Retina (tissue), 1 donor: ENCODE measurements at regions not wholly inside any gene's neighbourhood (a gene's known extent, or its start where the extent isn't known, plus 50 kb on each side); places are given as distances from the start of the nearest gene placed in this dataset.

ENCODE experiments used
- DNase-seq: peaks from one replicate; pipeline ENCODE4 v3.0.0-alpha.2; 2016

DNA sequence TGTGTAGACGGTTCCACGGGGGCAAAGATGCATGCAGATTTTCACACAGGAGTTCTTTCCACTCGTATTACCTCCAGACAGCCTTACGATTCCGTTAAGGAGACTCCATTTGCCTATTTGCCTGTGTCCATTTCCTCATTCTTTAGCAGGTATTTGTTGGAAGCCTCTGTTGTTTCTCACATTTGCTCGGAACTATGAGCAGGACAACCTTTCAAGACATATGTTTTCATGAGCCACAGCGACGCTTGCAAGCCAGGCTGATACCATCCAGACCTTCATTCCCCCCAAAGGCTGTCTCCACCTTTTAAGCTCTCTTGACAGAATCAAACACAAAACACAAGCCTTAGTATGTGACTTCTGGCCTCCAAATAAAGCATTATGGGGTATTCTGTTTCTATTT lies 57.6 kb upstream of the NEDD9 start:
- no peak for DNase-seq

DNA sequence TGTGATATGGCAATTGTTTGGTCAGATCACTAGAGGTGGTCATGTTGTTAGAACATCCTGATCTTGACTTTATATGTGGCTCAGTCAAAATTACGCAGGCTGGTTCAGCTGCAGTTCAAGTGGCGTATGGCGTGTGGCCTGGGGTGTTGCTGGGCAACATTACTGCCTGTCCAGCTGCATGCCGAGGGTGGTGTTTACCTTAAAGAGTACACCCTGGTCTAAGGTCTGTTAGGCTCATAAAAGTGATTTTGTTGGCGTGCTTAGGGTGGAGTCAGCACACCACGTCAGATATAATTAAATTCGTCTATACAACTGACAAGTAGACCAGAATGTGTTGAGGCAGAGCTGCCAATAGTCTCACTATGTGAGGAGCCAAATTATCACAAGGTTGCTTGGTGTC lies 55.6 kb upstream of the NEDD9 start:
- DNase-seq, result no peak

GRCh38 chr6:11284996-11285395 lies 52.5 kb upstream of the NEDD9 start:
- DNase-seq, result no peak

DNA sequence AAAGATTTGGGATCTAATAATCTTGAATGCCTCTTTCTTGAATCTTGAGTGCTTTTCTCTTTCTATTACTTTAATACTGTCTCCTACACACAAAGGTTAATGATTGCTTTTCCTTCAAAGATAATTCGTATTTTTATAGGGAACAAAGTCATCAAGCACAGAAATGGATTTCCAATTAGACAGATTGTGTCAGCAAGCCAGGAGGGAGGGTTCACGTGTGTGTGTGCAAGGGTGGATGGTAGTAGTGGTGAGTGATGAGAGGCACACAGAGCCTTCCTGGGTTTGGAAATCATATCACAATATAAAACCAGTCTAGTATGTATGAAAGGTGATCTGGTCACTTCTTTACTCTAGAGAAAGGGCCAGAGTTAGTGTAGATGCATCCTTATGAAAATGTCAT lies 51.2 kb upstream of the NEDD9 start:
- no peak for DNase-seq

DNA sequence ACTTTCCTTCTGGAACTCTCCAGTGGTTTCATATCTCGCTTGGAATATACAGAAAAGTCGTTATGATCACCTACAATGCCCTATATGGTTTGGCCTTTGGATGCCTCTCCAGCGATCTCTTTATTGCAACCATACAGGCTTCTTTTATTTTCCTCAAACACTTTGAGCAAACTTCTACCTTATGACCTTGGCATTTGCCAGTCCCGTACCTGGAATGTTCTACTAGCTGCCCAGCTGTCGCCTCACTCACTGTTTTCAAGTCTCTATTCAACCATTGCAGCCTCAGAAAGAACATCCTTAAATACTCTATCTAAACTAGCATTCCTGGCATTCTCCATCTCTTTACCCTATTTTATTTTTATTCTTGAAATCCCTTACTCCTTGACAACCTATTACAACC lies 50.4 kb upstream of the NEDD9 start:
- no peak for DNase-seq
